CD4-positive, alpha-beta memory T cell (primary cell): ENCODE measurements at regions not wholly inside any gene's neighbourhood (a gene's known extent, or its start where the extent isn't known, plus 50 kb on each side); places are given as distances from the start of the nearest gene placed in this dataset.

Experiments
- CTCF ChIA-PET: fragments of 350-600 bp; sonication (Branson Sonifier 250); formaldehyde crosslinking; loops from one replicate; lab custom pipeline; 2021; ENCODE audit warnings: inconsistent platforms; ENCODE audit not compliant: partially characterized antibody; lab: Charles Lee
- POLR2A ChIA-PET: fragments of 350-600 bp; sonication (Branson Sonifier 250); formaldehyde crosslinking; loops from one replicate; lab custom pipeline; 2021; ENCODE audit not compliant: partially characterized antibody; lab: Charles Lee
- DNase-seq, 5 donors: peaks; one replicate each; pipeline versions ENCODE4 v3.0.0 to v3.0.0-alpha.2; 2020 to 2022; ENCODE audit warnings: mixed read lengths in 1 of 5
- H3K27ac ChIP-seq: one replicate; pipeline ENCODE4 v1.7.0; 2013; ENCODE audit warnings: low read depth, low read length
- H3K27me3 ChIP-seq: 2 replicates; pipeline ENCODE4 v1.7.0; 2013; ENCODE audit warnings: mild to moderate bottlenecking, low read length, moderate library complexity; ENCODE audit not compliant: insufficient read depth
- H3K36me3 ChIP-seq: 2 replicates; pipeline ENCODE4 v1.7.0; 2013; ENCODE audit warnings: mild to moderate bottlenecking, low read length, moderate library complexity; ENCODE audit not compliant: insufficient read depth
- H3K4me1 ChIP-seq: 2 replicates; pipeline ENCODE4 v1.7.0; 2013; ENCODE audit warnings: mild to moderate bottlenecking, low read length, moderate library complexity; ENCODE audit not compliant: insufficient read depth
- H3K4me3 ChIP-seq, 2 donors: one replicate each; pipeline ENCODE4 v1.7.0; 2013; ENCODE audit warnings: low read length in 2 of 2, mild to moderate bottlenecking in 1 of 2
- H3K9me3 ChIP-seq, 2 donors: one replicate each; pipeline ENCODE4 v1.7.0; 2013; ENCODE audit warnings: low read length in 2 of 2, control low read depth in 1 of 2; ENCODE audit not compliant: control insufficient read depth in 1 of 2
- H3K27ac Mint-ChIP-seq, 7 donors: one replicate each; pipeline ENCODE4 v1.8.0; 2020 to 2021; ENCODE audit warnings: mixed read lengths in 7 of 7, mild to moderate bottlenecking in 6 of 7, inconsistent platforms in 3 of 7, moderate library complexity in 3 of 7
- H3K27me3 Mint-ChIP-seq, 2 donors: one replicate each; pipeline ENCODE4 v1.8.0; 2020 to 2021; ENCODE audit warnings: mixed read lengths in 2 of 2
- H3K36me3 Mint-ChIP-seq, 2 donors: one replicate each; pipeline ENCODE4 v1.8.0; 2020 to 2021; ENCODE audit warnings: mixed read lengths in 2 of 2, inconsistent platforms in 1 of 2, mild to moderate bottlenecking in 1 of 2
- H3K4me1 Mint-ChIP-seq, 4 donors: one replicate each; pipeline ENCODE4 v1.8.0; 2020 to 2021; ENCODE audit warnings: mixed read lengths in 4 of 4, mild to moderate bottlenecking in 1 of 4
- H3K4me3 Mint-ChIP-seq, 8 donors: one replicate each; pipeline ENCODE4 v1.8.0; 2020 to 2021; ENCODE audit warnings: mixed read lengths in 8 of 8, mild to moderate bottlenecking in 7 of 8, moderate library complexity in 6 of 8, inconsistent platforms in 3 of 8
- H3K9me3 Mint-ChIP-seq, 8 donors: one replicate each; pipeline ENCODE4 v1.8.0; 2020 to 2021; ENCODE audit warnings: mixed read lengths in 8 of 8, mild to moderate bottlenecking in 5 of 8, inconsistent platforms in 3 of 8, moderate library complexity in 1 of 8
- intact Hi-C: fragments of 100-400 bp; cut with micrococcal nuclease; formaldehyde crosslinking; loops from one replicate; pipeline ENCODE4 v1.15.1; 2023

GRCh38 chr22:47927648-47928210 lies 1165.3 kb downstream of the TBC1D22A start:
- peaks cover 3 to 11% of the 10 kb centered on the region in 2 donors for H3K27me3 Mint-ChIP-seq
- H3K4me1 Mint-ChIP-seq: no peaks in the 10 kb centered on the region
- Histone ChIP-seq H3K4me1 (no peaks in the 10 kb centered on the region), H3K27ac (no peak overlapping the region), H3K9me3 (no peaks in the 10 kb centered on the region), H3K27me3 (no peaks in the 10 kb centered on the region), H3K4me3 (no peak overlapping the region), H3K36me3 (no peaks in the 10 kb centered on the region)
- CTCF ChIA-PET: no interaction called here
- H3K9me3 Mint-ChIP-seq: peaks cover 0 to 24% (median 1%) of the 10 kb centered on the region in 8 donors
- POLR2A ChIA-PET: no interaction called here
- no peak for DNase-seq
- no peak overlapping the region for H3K4me3 Mint-ChIP-seq
- peak overlapping the region in 1 of 7 donors; percentile 0 for H3K27ac Mint-ChIP-seq
- intact Hi-C loops: no loop called here
- H3K36me3 Mint-ChIP-seq: no peaks in the 10 kb centered on the region

- H3K9me3 Mint-ChIP-seq: peaks cover 0 to 14% (median 0%) of the 10 kb centered on the region in 8 donors
Measured at GRCh38 chr22:47923011-47923427, 1160.6 kb downstream of the TBC1D22A start.

GRCh38 chr22:47921906-47922305 lies 1159.5 kb downstream of the TBC1D22A start:
- no peak overlapping the region for H3K27ac Mint-ChIP-seq
- no peaks in the 10 kb centered on the region for H3K27me3 ChIP-seq
- no peak for DNase-seq

More at GRCh38 chr22:47923011-47923427, 1160.6 kb downstream of the TBC1D22A start:
- Histone ChIP-seq H3K9me3 (no peaks in the 10 kb centered on the region), H3K27ac (no peak overlapping the region), H3K4me1 (peaks cover 10% of the 10 kb centered on the region), H3K27me3 (no peaks in the 10 kb centered on the region), H3K36me3 (no peaks in the 10 kb centered on the region), H3K4me3 (no peak overlapping the region)
- H3K36me3 Mint-ChIP-seq: no peaks in the 10 kb centered on the region
- intact Hi-C loops: no loop called here
- CTCF ChIA-PET: no interaction called here
- POLR2A ChIA-PET: no interaction called here
- no peak overlapping the region for H3K4me3 Mint-ChIP-seq
- no peak for DNase-seq
- peaks cover 0 to 13% (median 8%) of the 10 kb centered on the region in 4 donors for H3K4me1 Mint-ChIP-seq
- no peak overlapping the region for H3K27ac Mint-ChIP-seq
- peaks cover 0 to 4% of the 10 kb centered on the region in 2 donors for H3K27me3 Mint-ChIP-seq

GRCh38 chr22:47920380-47920959 lies 1158.0 kb downstream of the TBC1D22A start:
- H3K4me3 ChIP-seq: no peak overlapping the region
- H3K9me3 Mint-ChIP-seq: peaks cover 0 to 14% (median 0%) of the 10 kb centered on the region in 8 donors
- H3K4me1 ChIP-seq: peaks cover 14% of the 10 kb centered on the region
- H3K4me1 Mint-ChIP-seq: peaks cover 0 to 14% (median 9%) of the 10 kb centered on the region in 4 donors
- H3K27me3 Mint-ChIP-seq: no peaks in the 10 kb centered on the region
- H3K4me3 Mint-ChIP-seq: no peak overlapping the region
- POLR2A ChIA-PET: no interaction called here
- no peaks in the 10 kb centered on the region for H3K36me3 ChIP-seq
- no peaks in the 10 kb centered on the region for H3K9me3 ChIP-seq
- CTCF ChIA-PET: no interaction called here
- no peaks in the 10 kb centered on the region for H3K27me3 ChIP-seq
- intact Hi-C loops: no loop called here
- DNase-seq: no peak
- peak overlapping the region in 1 of 7 donors; percentile 12 for H3K27ac Mint-ChIP-seq
- no peaks in the 10 kb centered on the region for H3K36me3 Mint-ChIP-seq
- no peak overlapping the region for H3K27ac ChIP-seq

More at GRCh38 chr22:47921906-47922305, 1159.5 kb downstream of the TBC1D22A start:
- Mint-ChIP-seq H3K9me3 (peaks cover 0 to 14% (median 0%) of the 10 kb centered on the region in 8 donors), H3K36me3 (no peaks in the 10 kb centered on the region), H3K4me1 (peaks cover 0 to 14% (median 9%) of the 10 kb centered on the region in 4 donors), H3K27me3 (peaks cover 0 to 2% of the 10 kb centered on the region in 2 donors), H3K4me3 (no peak overlapping the region)
- no peak overlapping the region for H3K27ac ChIP-seq
- CTCF ChIA-PET: no interaction called here
- no peaks in the 10 kb centered on the region for H3K36me3 ChIP-seq
- peaks cover 14% of the 10 kb centered on the region for H3K4me1 ChIP-seq
- H3K9me3 ChIP-seq: no peaks in the 10 kb centered on the region
- intact Hi-C loops: no loop called here
- POLR2A ChIA-PET: no interaction called here
- no peak overlapping the region for H3K4me3 ChIP-seq

GRCh38 chr22:47919893-47920292 lies 1157.4 kb downstream of the TBC1D22A start:
- CTCF ChIA-PET: no interaction called here
- Mint-ChIP-seq H3K27ac (no peak overlapping the region), H3K4me3 (no peak overlapping the region)

GRCh38 chr22:47919001-47919441 lies 1156.6 kb downstream of the TBC1D22A start:
- H3K27ac ChIP-seq: no peak overlapping the region
- no peak for DNase-seq
- CTCF ChIA-PET: no interaction called here

More at GRCh38 chr22:47919893-47920292, 1157.4 kb downstream of the TBC1D22A start:
- Mint-ChIP-seq H3K36me3 (no peaks in the 10 kb centered on the region), H3K4me1 (peaks cover 0 to 14% (median 9%) of the 10 kb centered on the region in 4 donors), H3K27me3 (no peaks in the 10 kb centered on the region), H3K9me3 (peaks cover 0 to 12% (median 0%) of the 10 kb centered on the region in 8 donors)
- Histone ChIP-seq H3K36me3 (no peaks in the 10 kb centered on the region), H3K27me3 (no peaks in the 10 kb centered on the region), H3K9me3 (no peaks in the 10 kb centered on the region), H3K4me3 (no peak overlapping the region), H3K4me1 (peaks cover 14% of the 10 kb centered on the region), H3K27ac (no peak overlapping the region)
- no peak for DNase-seq
- POLR2A ChIA-PET: no interaction called here
- intact Hi-C loops: no loop called here

GRCh38 chr22:47918276-47918921 lies 1155.9 kb downstream of the TBC1D22A start:
- Histone ChIP-seq H3K27ac (no peak overlapping the region), H3K4me3 (no peak overlapping the region), H3K36me3 (no peaks in the 10 kb centered on the region), H3K9me3 (no peaks in the 10 kb centered on the region), H3K27me3 (no peaks in the 10 kb centered on the region), H3K4me1 (peaks cover 14% of the 10 kb centered on the region)
- Mint-ChIP-seq H3K4me3 (peak overlapping the region in 2 of 8 donors; percentile 2 to 17), H3K27me3 (no peaks in the 10 kb centered on the region), H3K4me1 (peaks cover 0 to 14% (median 9%) of the 10 kb centered on the region in 4 donors), H3K27ac (peak overlapping the region in 1 of 7 donors; percentile 10), H3K9me3 (peaks cover 0 to 2% (median 0%) of the 10 kb centered on the region in 8 donors), H3K36me3 (no peaks in the 10 kb centered on the region)
- ChIA-PET CTCF (no interaction called here), POLR2A (no interaction called here)
- DNase-seq: peak in 1 of 5 donors; percentile 8
- intact Hi-C loops: no loop called here

More at GRCh38 chr22:47919001-47919441, 1156.6 kb downstream of the TBC1D22A start:
- Histone ChIP-seq H3K9me3 (no peaks in the 10 kb centered on the region), H3K4me3 (no peak overlapping the region), H3K4me1 (peaks cover 14% of the 10 kb centered on the region), H3K27me3 (no peaks in the 10 kb centered on the region), H3K36me3 (no peaks in the 10 kb centered on the region)
- intact Hi-C loops: no loop called here
- peaks cover 0 to 14% (median 9%) of the 10 kb centered on the region in 4 donors for H3K4me1 Mint-ChIP-seq
- no peaks in the 10 kb centered on the region for H3K36me3 Mint-ChIP-seq
- no peak overlapping the region for H3K4me3 Mint-ChIP-seq
- POLR2A ChIA-PET: no interaction called here
- no peak overlapping the region for H3K27ac Mint-ChIP-seq
- peaks cover 0 to 7% (median 0%) of the 10 kb centered on the region in 8 donors for H3K9me3 Mint-ChIP-seq
- no peaks in the 10 kb centered on the region for H3K27me3 Mint-ChIP-seq
